ENCODE measurements at regions not wholly inside any gene's neighbourhood (a gene's known extent, or its start where the extent isn't known, plus 50 kb on each side); places are given as distances from the start of the nearest gene placed in this dataset.

DNA sequence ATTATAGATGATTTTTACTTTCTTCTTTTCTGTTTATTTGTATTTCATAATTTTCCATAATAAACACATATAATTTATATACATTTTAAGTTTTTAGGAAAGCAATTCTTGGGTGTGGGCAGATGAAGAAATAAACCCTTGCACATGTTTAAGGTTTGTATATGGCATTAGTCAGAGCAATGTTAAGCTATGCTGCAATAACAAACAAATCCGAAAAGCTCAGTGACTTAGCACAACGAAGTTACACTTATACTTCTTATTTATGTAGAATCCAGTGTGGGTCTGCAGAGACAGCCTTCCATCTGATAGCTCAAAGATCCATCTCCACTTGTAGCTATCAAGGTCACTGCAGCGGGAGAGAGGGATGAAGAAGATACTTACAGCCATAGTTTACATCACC is 68.5 kb upstream of the BARX2 start:
- Histone ChIP-seq H3K4me2 (ENCODE audit: control insufficient read depth, extremely low read depth, insufficient read depth, low read depth, low read length) (no peak overlapping the region), H3K27me3 (ENCODE audit: control insufficient read depth, extremely low read depth, insufficient read depth, low read length) (peaks cover 6% of the 10 kb centered on the region), H3K9ac (ENCODE audit: control insufficient read depth, extremely low read depth, insufficient read depth, low read length) (no peak overlapping the region), H3K27ac (ENCODE audit: control insufficient read depth, insufficient read depth, low read length) (no peak overlapping the region), H3K36me3 (ENCODE audit: control insufficient read depth in 2 of 2, extremely low read depth in 1 of 2, insufficient read depth in 2 of 2, low read length in 2 of 2) (no peaks in the 10 kb centered on the region), H2AFZ (ENCODE audit: control insufficient read depth, low read length) (no peak overlapping the region), H3K4me1 (ENCODE audit: control insufficient read depth, extremely low read depth, insufficient read depth, low read length) (no peaks in the 10 kb centered on the region), H3K4me3 (ENCODE audit: control insufficient read depth in 2 of 3, extremely low read depth in 1 of 3, insufficient read depth in 2 of 3, low read depth in 1 of 3, low read length in 3 of 3) (no peak overlapping the region), H3K9me3 (ENCODE audit: control insufficient read depth, low read depth, low read length) (no peaks in the 10 kb centered on the region), H3K79me2 (ENCODE audit: control insufficient read depth, insufficient read depth, low read length) (no peaks in the 10 kb centered on the region), H3K9me1 (ENCODE audit: control insufficient read depth, extremely low read depth, insufficient read depth, low read length) (no peaks in the 10 kb centered on the region), H4K20me1 (ENCODE audit: control insufficient read depth, extremely low read depth, insufficient read depth, low read length) (no peaks in the 10 kb centered on the region)
- DNase-seq (ENCODE audit: low read depth, low spot score) (no peak), FAIRE-seq (no peak)
- TF ChIP-seq, protein P1, sequence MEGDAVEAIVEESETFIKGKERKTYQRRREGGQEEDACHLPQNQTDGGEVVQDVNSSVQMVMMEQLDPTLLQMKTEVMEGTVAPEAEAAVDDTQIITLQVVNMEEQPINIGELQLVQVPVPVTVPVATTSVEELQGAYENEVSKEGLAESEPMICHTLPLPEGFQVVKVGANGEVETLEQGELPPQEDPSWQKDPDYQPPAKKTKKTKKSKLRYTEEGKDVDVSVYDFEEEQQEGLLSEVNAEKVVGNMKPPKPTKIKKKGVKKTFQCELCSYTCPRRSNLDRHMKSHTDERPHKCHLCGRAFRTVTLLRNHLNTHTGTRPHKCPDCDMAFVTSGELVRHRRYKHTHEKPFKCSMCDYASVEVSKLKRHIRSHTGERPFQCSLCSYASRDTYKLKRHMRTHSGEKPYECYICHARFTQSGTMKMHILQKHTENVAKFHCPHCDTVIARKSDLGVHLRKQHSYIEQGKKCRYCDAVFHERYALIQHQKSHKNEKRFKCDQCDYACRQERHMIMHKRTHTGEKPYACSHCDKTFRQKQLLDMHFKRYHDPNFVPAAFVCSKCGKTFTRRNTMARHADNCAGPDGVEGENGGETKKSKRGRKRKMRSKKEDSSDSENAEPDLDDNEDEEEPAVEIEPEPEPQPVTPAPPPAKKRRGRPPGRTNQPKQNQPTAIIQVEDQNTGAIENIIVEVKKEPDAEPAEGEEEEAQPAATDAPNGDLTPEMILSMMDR (optimal IDR thresholded peaks at IDR 0.05 in 1 of 3, IDR thresholded peaks at IDR 0.05 in 1 of 3, conservative IDR thresholded peaks at IDR 0.05 in 1 of 3; ENCODE audit: extremely low read depth in 1 of 3, insufficient read depth in 2 of 3, low read length in 3 of 3), result no peak
- no peak for TF ChIP-seq EZH2 (IDR thresholded peaks at IDR 0.05; ENCODE audit: low read length)
- dilution Hi-C loops (cut with MboI; ENCODE audit: extremely low pct_ligation_motif_present, low sequenced_read_pairs), result no loop called here

DNA sequence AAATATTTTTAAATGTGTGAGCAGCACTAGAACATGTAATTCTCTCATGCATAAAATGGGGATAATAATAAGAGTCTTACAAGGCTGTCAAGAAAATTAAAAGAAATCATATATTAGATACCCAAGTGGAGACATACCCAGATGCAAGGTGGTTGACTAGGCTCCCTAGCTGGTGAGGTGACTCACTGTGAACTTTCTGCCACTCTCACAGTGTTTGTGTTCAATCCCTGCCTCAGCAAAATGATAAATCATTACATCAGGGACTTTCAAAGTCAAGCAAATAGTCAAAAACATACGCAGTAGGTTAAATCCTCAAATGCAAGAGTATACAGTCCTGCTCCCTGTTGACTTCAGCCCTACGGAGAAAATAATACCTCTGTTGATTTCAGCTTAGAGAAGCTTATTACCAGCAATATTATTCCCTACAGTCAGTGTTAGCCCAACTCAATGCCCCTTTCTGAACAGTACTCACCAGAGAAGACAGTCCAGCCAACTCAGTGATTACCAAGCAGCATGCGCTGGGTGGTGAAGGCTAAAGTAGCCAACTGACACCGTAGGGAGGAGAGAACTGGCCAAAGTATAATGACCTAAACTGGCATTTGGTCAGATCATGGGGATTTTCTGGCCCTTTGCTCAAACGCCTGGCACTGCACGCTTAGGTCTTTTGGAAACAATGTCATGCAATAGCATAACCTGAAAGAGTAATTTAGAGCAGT is 73.1 kb upstream of the BARX2 start:
- DNase-seq (ENCODE audit: low read depth, low spot score), result no peak
- Histone ChIP-seq H4K20me1 (ENCODE audit: control insufficient read depth, extremely low read depth, insufficient read depth, low read length) (no peaks in the 10 kb centered on the region), H3K9me1 (ENCODE audit: control insufficient read depth, extremely low read depth, insufficient read depth, low read length) (no peaks in the 10 kb centered on the region), H3K36me3 (ENCODE audit: control insufficient read depth in 2 of 2, extremely low read depth in 1 of 2, insufficient read depth in 2 of 2, low read length in 2 of 2) (no peaks in the 10 kb centered on the region), H3K4me3 (ENCODE audit: control insufficient read depth in 2 of 3, extremely low read depth in 1 of 3, insufficient read depth in 2 of 3, low read depth in 1 of 3, low read length in 3 of 3) (no peak overlapping the region), H3K4me1 (ENCODE audit: control insufficient read depth, extremely low read depth, insufficient read depth, low read length) (no peaks in the 10 kb centered on the region), H3K27ac (ENCODE audit: control insufficient read depth, insufficient read depth, low read length) (no peak overlapping the region), H3K27me3 (ENCODE audit: control insufficient read depth, extremely low read depth, insufficient read depth, low read length) (peaks cover 6% of the 10 kb centered on the region), H2AFZ (ENCODE audit: control insufficient read depth, low read length) (no peak overlapping the region), H3K9me3 (ENCODE audit: control insufficient read depth, low read depth, low read length) (no peaks in the 10 kb centered on the region), H3K9ac (ENCODE audit: control insufficient read depth, extremely low read depth, insufficient read depth, low read length) (no peak overlapping the region), H3K79me2 (ENCODE audit: control insufficient read depth, insufficient read depth, low read length) (no peaks in the 10 kb centered on the region), H3K4me2 (ENCODE audit: control insufficient read depth, extremely low read depth, insufficient read depth, low read depth, low read length) (no peak overlapping the region)
- dilution Hi-C loops (cut with MboI; ENCODE audit: extremely low pct_ligation_motif_present, low sequenced_read_pairs), result no loop called here
- FAIRE-seq, result no peak
- TF ChIP-seq, protein P1 (optimal IDR thresholded peaks at IDR 0.05 in 1 of 3, IDR thresholded peaks at IDR 0.05 in 1 of 3, conservative IDR thresholded peaks at IDR 0.05 in 1 of 3; ENCODE audit: extremely low read depth in 1 of 3, insufficient read depth in 2 of 3, low read length in 3 of 3), result no peak
- TF ChIP-seq EZH2 (IDR thresholded peaks at IDR 0.05; ENCODE audit: low read length), result no peak
